K562 (cell line): ENCODE measurements at regions not wholly inside any gene's neighbourhood (a gene's known extent, or its start where the extent isn't known, plus 50 kb on each side); places are given as distances from the start of the nearest gene placed in this dataset.

ENCODE experiments used
- ATAC-seq: fragments of 200-7000 bp; cut with Tn5 transposase; 3 replicates; pipeline ENCODE4 v1.9.1; 2020; ENCODE audit warnings: moderate library complexity
- BruUV-seq: library from RNA; stranded (reverse); fragments of 400-500 nt; replicated peaks from 2 replicates; lab custom pipeline; 2021; lab: Mats Ljungman, UMichigan
- CTCF ChIA-PET: fragments of 300-600 bp; formaldehyde crosslinking; extraction: SDS; loops from one replicate; lab custom pipeline; 2021; ENCODE audit warnings: low intra/inter-chr PET ratio; lab: Yijun Ruan, JAX
- POLR2A ChIA-PET: fragments of 300-600, 350-650 bp; sonication (Branson Sonifier 250); formaldehyde crosslinking; extraction: SDS; loops from one replicate; lab custom pipeline; 2021; ENCODE audit warnings: antibody characterized with exemption, inconsistent platforms; lab: Yijun Ruan, JAX
- DNase-seq, 4 experiments: peaks; one replicate each; pipeline versions ENCODE4 v3.0.0 to v3.0.0-alpha.2; 2011 to 2018; ENCODE audit warnings: low spot score in 3 of 4, mixed read lengths in 3 of 4; ENCODE audit errors: extremely low read depth in 1 of 4
- FAIRE-seq: peaks from 2 replicates; lab custom pipeline; 2011; peaks lifted over from hg19 to GRCh38; lab: Jason Lieb, UNC
- H2AFZ ChIP-seq: 2 replicates; pipeline ENCODE4 v1.6.0; 2011; ENCODE audit warnings: low read depth, low read length, control low read depth, inconsistent platforms
- H3K27ac ChIP-seq: fragments of 200-600 bp; 3 replicates; pipeline ENCODE4 v1.8.0; 2011; ENCODE audit warnings: low read depth, mild to moderate bottlenecking, control low read depth, inconsistent platforms, low read length, moderate library complexity, mixed read lengths; ENCODE audit errors: extremely low read depth
- H3K27me3 ChIP-seq, 2 experiments: fragments of 300-600 bp in 1 of 2; 2 replicates in 1 of 2; 3 replicates in 1 of 2; pipeline versions ENCODE4 v1.6.0 to v1.8.0; 2011; ENCODE audit warnings: inconsistent platforms in 2 of 2, low read length in 2 of 2, mild to moderate bottlenecking in 1 of 2, mixed read lengths in 1 of 2, moderate library complexity in 1 of 2; ENCODE audit not compliant: control insufficient read depth in 2 of 2, insufficient read depth in 2 of 2
- H3K36me3 ChIP-seq: fragments of 300-600 bp; 3 replicates; pipeline ENCODE4 v1.8.0; 2011; ENCODE audit warnings: mild to moderate bottlenecking, low read length, inconsistent platforms; ENCODE audit not compliant: control insufficient read depth, insufficient read depth
- H3K4me1 ChIP-seq, 2 experiments: fragments of 200-600 bp in 1 of 2; replicated peaks in 1 of 2; 2 replicates in 1 of 2; 3 replicates in 1 of 2; pipeline versions ENCODE4 v1.5.1 to v1.8.0; 2011; ENCODE audit warnings: inconsistent platforms in 2 of 2, low read length in 2 of 2, mild to moderate bottlenecking in 1 of 2, mixed read lengths in 1 of 2, moderate library complexity in 1 of 2; ENCODE audit not compliant: control insufficient read depth in 2 of 2, insufficient read depth in 2 of 2
- H3K4me2 ChIP-seq: 2 replicates; pipeline ENCODE4 v1.6.1; 2011; ENCODE audit warnings: low read length, control low read depth, inconsistent platforms, mixed read lengths; ENCODE audit not compliant: insufficient read depth
- H3K4me3 ChIP-seq: fragments of 200-600 bp; sonication (generic), shearing (Covaris generic); 2 replicates; pipeline ENCODE4 v1.5.1; 2016; ENCODE audit warnings: control low read depth, inconsistent platforms
- H3K79me2 ChIP-seq: fragments of 200-600 bp; 3 replicates; pipeline ENCODE4 v1.8.0; 2011; ENCODE audit warnings: low read length, inconsistent platforms; ENCODE audit not compliant: control insufficient read depth, insufficient read depth
- H3K9ac ChIP-seq, 2 experiments: 2 replicates each; pipeline versions ENCODE4 v1.6.0 to v1.6.1; 2011; ENCODE audit warnings: low read depth in 2 of 2, low read length in 2 of 2, control low read depth in 1 of 2, inconsistent platforms in 1 of 2, mild to moderate bottlenecking in 1 of 2, mixed read lengths in 1 of 2; ENCODE audit not compliant: insufficient read depth in 1 of 2
- H3K9me1 ChIP-seq: one replicate; pipeline ENCODE4 v1.6.0; 2011; ENCODE audit warnings: inconsistent platforms, mild to moderate bottlenecking, low read length, moderate library complexity; ENCODE audit not compliant: control insufficient read depth, insufficient read depth
- H3K9me3 ChIP-seq: replicated peaks from 2 replicates; pipeline ENCODE4 v1.5.1; 2011; ENCODE audit warnings: low read depth, low read length, inconsistent platforms; ENCODE audit not compliant: control insufficient read depth, insufficient read depth
- H4K20me1 ChIP-seq: replicated peaks from 2 replicates; pipeline ENCODE4 v1.6.1; 2011; ENCODE audit warnings: low read length, inconsistent platforms, mixed read lengths; ENCODE audit not compliant: control insufficient read depth, insufficient read depth
- DDX20 ChIP-seq: fragments of 450-650 bp; IDR thresholded peaks from 2 replicates; pipeline ENCODE4 v1.6.1; 2016; ENCODE audit warnings: missing genetic modification characterization, low read depth, mild to moderate bottlenecking, missing compliant biosample characterization, moderate library complexity
- NRF1 ChIP-seq, 2 experiments: fragments of 450-650 bp; IDR thresholded peaks in 1 of 2; conservative IDR thresholded peaks in 1 of 2; 2 replicates each; pipeline ENCODE4 v1.6.1; 2014; ENCODE audit warnings: mild to moderate bottlenecking in 2 of 2
- RBM39 ChIP-seq: fragments of 200-400 bp; formaldehyde crosslinking; optimal IDR thresholded peaks from 2 replicates; pipeline ENCODE3; 2018; ENCODE audit warnings: low read depth, low read length
- SMARCB1 ChIP-seq: IDR thresholded peaks from 2 replicates; pipeline ENCODE4 v1.6.1; 2011; ENCODE audit warnings: improper control_type of control experiment, low read depth; ENCODE audit not compliant: insufficient read length
- SNRNP70 ChIP-seq: fragments of 200-400 bp; formaldehyde crosslinking; optimal IDR thresholded peaks from 2 replicates; pipeline ENCODE3; 2017; ENCODE audit warnings: low read depth, low read length
- U2AF1 ChIP-seq: fragments of 200-400 bp; formaldehyde crosslinking; optimal IDR thresholded peaks from 2 replicates; pipeline ENCODE3; 2017; ENCODE audit warnings: mild to moderate bottlenecking, low read depth, low read length, moderate library complexity
- ZC3H11A ChIP-seq: IDR thresholded peaks from 2 replicates; pipeline ENCODE4 v1.6.1; 2012; ENCODE audit warnings: low read depth, low read length, improper control_type of control experiment
- in situ Hi-C: fragments of 300-500 bp; cut with MboI; formaldehyde crosslinking; loops from 4 replicates; pipeline ENCODE4 v1.15.0; 2018; ENCODE audit warnings: inconsistent platforms, mixed read lengths
- intact Hi-C: fragments of 100-400 bp; cut with micrococcal nuclease; formaldehyde crosslinking; loops from 2 replicates; pipeline ENCODE4 v1.14.2; 2022
- TF ChIP-seq, protein P1 (sequence below): fragments of 200-400 bp; formaldehyde crosslinking; IDR thresholded peaks from 2 replicates; pipeline ENCODE4 v1.6.1; 2017; ENCODE audit warnings: mild to moderate bottlenecking, low read depth, low read length, moderate library complexity
- TF ChIP-seq, protein P2 (sequence below): fragments of 200-800 bp; sonication (Bioruptor generic); IDR thresholded peaks from 2 replicates; pipeline ENCODE4 v1.6.1; 2017; ENCODE audit warnings: missing genetic modification characterization, missing compliant biosample characterization
- TF ChIP-seq, protein P3 (sequence below): sonication (generic); formaldehyde crosslinking; IDR thresholded peaks from 2 replicates; pipeline ENCODE4 v1.8.1; 2023; ENCODE audit warnings: mild to moderate bottlenecking, missing genetic modification reagents
- TF ChIP-seq, protein P4 (sequence below): sonication (generic); formaldehyde crosslinking; IDR thresholded peaks from 2 replicates; pipeline ENCODE4 v1.8.1; 2023; ENCODE audit warnings: mild to moderate bottlenecking, missing genetic modification reagents
- TF ChIP-seq, protein P5 (sequence below): IDR thresholded peaks from 3 replicates; pipeline ENCODE4 v1.6.1; 2011; ENCODE audit warnings: borderline replicate concordance, mild to moderate bottlenecking, moderate library complexity; ENCODE audit not compliant: insufficient read length; ENCODE audit errors: extremely low read depth

DNA sequence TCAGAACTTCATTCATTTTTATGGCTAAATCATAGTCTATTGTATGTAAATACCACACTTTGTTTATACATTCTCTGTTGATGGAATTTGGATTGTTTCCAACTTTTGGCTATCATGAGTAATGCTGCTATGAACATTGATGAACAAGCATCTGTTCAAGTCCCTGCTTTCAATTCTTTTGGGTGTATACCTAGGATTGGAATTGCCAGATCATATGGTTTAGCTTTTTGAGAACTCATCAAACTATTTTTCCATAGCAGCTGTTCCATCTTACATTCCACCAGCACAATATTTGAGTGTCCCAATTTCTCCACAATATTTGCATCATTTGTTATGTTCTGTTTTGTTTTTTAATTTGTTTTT is 52.3 kb upstream of the CCND2 start:
- no peak for FAIRE-seq
- BruUV-seq = no TSS peak
- Histone ChIP-seq H3K36me3 (no peaks in the 10 kb centered on the region), H3K4me2 (no peak overlapping the region), H3K27me3 (peaks cover 6 to 12% of the 10 kb centered on the region in 2 experiments)
- POLR2A ChIA-PET = no interaction called here
- TF ChIP-seq, protein P1, sequence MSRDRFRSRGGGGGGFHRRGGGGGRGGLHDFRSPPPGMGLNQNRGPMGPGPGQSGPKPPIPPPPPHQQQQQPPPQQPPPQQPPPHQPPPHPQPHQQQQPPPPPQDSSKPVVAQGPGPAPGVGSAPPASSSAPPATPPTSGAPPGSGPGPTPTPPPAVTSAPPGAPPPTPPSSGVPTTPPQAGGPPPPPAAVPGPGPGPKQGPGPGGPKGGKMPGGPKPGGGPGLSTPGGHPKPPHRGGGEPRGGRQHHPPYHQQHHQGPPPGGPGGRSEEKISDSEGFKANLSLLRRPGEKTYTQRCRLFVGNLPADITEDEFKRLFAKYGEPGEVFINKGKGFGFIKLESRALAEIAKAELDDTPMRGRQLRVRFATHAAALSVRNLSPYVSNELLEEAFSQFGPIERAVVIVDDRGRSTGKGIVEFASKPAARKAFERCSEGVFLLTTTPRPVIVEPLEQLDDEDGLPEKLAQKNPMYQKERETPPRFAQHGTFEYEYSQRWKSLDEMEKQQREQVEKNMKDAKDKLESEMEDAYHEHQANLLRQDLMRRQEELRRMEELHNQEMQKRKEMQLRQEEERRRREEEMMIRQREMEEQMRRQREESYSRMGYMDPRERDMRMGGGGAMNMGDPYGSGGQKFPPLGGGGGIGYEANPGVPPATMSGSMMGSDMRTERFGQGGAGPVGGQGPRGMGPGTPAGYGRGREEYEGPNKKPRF = no peak
- TF ChIP-seq SMARCB1 = no peak
- TF ChIP-seq RBM39 = no peak
- TF ChIP-seq, protein P2, sequence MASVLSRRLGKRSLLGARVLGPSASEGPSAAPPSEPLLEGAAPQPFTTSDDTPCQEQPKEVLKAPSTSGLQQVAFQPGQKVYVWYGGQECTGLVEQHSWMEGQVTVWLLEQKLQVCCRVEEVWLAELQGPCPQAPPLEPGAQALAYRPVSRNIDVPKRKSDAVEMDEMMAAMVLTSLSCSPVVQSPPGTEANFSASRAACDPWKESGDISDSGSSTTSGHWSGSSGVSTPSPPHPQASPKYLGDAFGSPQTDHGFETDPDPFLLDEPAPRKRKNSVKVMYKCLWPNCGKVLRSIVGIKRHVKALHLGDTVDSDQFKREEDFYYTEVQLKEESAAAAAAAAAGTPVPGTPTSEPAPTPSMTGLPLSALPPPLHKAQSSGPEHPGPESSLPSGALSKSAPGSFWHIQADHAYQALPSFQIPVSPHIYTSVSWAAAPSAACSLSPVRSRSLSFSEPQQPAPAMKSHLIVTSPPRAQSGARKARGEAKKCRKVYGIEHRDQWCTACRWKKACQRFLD (CRISPR knock-in tag) = no peak
- TF ChIP-seq U2AF1 = no peak
- TF ChIP-seq NRF1 (conservative IDR thresholded peaks at IDR 0.05 in 1 of 2, IDR thresholded peaks at IDR 0.05 in 1 of 2) = no peak
- TF ChIP-seq SNRNP70 = no peak
- TF ChIP-seq ZC3H11A = no peak
- TF ChIP-seq DDX20 (tag) = no peak
- TF ChIP-seq, protein P3, sequence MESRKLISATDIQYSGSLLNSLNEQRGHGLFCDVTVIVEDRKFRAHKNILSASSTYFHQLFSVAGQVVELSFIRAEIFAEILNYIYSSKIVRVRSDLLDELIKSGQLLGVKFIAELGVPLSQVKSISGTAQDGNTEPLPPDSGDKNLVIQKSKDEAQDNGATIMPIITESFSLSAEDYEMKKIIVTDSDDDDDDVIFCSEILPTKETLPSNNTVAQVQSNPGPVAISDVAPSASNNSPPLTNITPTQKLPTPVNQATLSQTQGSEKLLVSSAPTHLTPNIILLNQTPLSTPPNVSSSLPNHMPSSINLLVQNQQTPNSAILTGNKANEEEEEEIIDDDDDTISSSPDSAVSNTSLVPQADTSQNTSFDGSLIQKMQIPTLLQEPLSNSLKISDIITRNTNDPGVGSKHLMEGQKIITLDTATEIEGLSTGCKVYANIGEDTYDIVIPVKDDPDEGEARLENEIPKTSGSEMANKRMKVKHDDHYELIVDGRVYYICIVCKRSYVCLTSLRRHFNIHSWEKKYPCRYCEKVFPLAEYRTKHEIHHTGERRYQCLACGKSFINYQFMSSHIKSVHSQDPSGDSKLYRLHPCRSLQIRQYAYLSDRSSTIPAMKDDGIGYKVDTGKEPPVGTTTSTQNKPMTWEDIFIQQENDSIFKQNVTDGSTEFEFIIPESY (CRISPR knock-in tag) = no peak
- TF ChIP-seq, protein P4, sequence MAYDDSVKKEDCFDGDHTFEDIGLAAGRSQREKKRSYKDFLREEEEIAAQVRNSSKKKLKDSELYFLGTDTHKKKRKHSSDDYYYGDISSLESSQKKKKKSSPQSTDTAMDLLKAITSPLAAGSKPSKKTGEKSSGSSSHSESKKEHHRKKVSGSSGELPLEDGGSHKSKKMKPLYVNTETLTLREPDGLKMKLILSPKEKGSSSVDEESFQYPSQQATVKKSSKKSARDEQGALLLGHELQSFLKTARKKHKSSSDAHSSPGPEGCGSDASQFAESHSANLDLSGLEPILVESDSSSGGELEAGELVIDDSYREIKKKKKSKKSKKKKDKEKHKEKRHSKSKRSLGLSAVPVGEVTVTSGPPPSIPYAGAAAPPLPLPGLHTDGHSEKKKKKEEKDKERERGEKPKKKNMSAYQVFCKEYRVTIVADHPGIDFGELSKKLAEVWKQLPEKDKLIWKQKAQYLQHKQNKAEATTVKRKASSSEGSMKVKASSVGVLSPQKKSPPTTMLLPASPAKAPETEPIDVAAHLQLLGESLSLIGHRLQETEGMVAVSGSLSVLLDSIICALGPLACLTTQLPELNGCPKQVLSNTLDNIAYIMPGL (CRISPR knock-in tag) = no peak
- TF ChIP-seq, protein P5, sequence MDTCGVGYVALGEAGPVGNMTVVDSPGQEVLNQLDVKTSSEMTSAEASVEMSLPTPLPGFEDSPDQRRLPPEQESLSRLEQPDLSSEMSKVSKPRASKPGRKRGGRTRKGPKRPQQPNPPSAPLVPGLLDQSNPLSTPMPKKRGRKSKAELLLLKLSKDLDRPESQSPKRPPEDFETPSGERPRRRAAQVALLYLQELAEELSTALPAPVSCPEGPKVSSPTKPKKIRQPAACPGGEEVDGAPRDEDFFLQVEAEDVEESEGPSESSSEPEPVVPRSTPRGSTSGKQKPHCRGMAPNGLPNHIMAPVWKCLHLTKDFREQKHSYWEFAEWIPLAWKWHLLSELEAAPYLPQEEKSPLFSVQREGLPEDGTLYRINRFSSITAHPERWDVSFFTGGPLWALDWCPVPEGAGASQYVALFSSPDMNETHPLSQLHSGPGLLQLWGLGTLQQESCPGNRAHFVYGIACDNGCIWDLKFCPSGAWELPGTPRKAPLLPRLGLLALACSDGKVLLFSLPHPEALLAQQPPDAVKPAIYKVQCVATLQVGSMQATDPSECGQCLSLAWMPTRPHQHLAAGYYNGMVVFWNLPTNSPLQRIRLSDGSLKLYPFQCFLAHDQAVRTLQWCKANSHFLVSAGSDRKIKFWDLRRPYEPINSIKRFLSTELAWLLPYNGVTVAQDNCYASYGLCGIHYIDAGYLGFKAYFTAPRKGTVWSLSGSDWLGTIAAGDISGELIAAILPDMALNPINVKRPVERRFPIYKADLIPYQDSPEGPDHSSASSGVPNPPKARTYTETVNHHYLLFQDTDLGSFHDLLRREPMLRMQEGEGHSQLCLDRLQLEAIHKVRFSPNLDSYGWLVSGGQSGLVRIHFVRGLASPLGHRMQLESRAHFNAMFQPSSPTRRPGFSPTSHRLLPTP = no peak
- TF ChIP-seq, all 486 proteins: peak for 0
- H3K79me2 ChIP-seq = no peaks in the 10 kb centered on the region
- no peaks in the 10 kb centered on the region for H3K9me3 ChIP-seq
- CTCF ChIA-PET = no interaction called here
- no peak overlapping the region for H3K9ac ChIP-seq
- H4K20me1 ChIP-seq = no peaks in the 10 kb centered on the region
- in situ Hi-C loops = no loop called here
- no peak overlapping the region for H3K27ac ChIP-seq
- intact Hi-C loops = loop anchor here (10.0 kb wide), 1 partner anchor 116 kb away; no protein-coding TSS in a partner anchor
- no peak for DNase-seq
- H2AFZ ChIP-seq = no peak overlapping the region
- no peak for ATAC-seq
- no peak overlapping the region for H3K4me3 ChIP-seq
- H3K9me1 ChIP-seq = no peaks in the 10 kb centered on the region
- H3K4me1 ChIP-seq = no peaks in the 10 kb centered on the region
